GM21723 (cell line): ENCODE measurements at regions not wholly inside any gene's neighbourhood (a gene's known extent, or its start where the extent isn't known, plus 50 kb on each side); places are given as distances from the start of the nearest gene placed in this dataset.
"Not testable (repeated sequence)": the region's sequence is repeated elsewhere in the genome, so short reads cannot be mapped to it uniquely, and the experiment has no call there.

Experiments
- ATAC-seq: cut with Tn5 transposase; IDR thresholded peaks from one replicate; pipeline ENCODE4 v1.9.1; 2021; ENCODE audit warnings: mild to moderate bottlenecking, moderate library complexity; ENCODE audit not compliant: unreplicated experiment

DNA sequence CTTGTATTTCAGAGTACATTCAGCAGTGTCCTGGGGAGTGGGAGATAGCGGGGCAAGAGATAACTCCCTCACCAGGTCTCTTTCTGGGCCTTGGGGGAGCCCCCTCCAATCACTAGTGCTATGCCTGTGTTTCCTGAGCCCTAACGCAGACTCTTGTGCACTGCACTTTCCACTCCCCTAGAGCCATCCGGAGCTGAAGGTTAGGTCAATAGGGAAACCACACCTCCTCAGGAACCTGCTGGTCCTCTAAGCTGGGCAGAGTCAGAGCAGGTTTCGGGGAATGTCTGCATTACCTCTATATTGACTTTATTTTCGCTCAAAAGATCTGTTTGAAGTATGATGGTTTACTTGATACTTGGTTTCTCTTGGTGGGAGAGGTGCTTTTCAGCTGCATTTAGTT is 617.0 kb upstream of the ROBO1 start:
- ATAC-seq = no peak

DNA sequence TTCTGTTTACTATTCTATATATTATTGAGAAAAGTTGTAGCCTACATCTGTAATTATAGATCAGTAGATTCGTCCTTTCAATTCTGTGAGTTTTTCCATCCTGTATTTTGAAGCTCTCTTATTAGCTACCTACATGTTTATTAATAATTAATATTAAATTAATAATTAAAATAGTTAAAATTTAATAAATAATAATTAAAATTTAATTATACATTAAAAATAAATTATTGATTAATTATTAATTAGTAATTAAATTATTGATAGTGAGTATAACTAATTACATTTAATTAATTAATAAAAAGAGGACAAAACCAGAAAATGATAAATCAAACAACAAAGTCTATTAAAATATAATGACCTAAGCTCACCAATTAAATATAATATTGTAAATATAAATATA is 606.6 kb upstream of the ROBO1 start:
- ATAC-seq = no peak

DNA sequence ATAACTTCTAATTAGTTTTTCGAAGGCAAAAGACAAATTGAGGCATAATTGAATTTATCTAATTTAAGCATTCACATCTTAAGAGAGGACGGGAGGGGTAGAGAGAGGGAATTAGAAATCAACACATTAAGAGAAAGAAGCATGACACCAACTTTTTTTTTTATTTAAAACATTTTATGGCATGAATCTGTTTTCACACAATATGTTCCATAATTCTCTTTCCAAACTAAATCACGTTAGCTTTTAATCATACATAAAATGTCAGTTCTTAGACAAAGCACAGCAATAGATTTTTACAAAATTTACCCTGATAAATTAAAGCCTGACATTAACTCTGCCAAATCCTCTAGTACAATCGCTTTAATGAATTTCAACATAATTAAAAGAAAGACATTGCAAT is 600.8 kb upstream of the ROBO1 start:
- ATAC-seq = no peak

DNA sequence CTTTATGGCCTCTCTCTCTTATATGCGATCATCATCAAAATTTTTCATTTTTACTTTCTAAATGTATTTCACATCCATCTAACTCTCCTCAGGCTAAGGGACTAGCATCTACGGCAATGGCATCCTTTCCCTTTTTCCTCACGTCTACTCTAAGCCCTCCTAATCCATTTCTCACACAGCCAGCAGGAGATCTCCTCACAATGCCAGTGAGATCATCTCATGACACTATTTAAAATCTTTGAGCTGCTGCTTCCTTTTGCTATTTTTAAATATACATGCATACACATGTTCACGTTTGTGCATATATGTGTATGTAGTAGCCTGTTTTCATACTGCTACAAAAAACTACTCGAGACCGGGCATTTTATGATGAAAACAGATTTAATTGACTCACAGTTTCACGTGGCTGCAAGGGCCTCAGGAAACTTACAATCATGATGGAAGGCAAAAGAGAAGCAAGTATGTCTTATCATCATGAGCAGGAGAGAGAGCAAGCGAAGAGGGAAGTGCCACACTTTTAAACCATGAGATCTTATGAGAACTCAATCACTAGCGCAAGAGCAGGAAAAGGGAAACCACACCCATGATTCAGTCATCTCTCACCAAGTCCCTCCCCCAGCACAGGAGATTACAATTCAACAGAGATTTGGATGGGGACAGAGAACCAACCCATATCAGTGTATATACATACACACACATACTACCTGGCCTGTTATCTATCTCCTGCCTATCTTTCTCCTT is 599.2 kb upstream of the ROBO1 start:
- no peak for ATAC-seq

DNA sequence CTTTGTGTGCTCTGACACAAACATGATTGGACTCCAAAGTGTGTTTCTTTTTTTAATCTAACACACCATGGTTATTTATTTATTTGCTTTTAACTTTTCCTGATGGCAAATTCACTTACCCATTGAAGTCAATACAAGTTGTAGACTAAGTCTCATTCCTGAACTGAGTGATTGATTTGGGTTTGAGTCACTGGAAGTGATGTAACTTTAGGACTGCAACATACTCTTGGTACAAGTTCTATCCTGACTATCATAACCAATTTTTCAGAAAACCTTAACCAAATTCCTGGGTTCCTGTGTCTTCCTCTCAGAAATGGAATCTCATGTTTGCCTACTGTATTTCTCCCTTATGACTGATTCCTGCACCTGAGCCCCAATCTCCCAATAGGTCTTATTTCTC is 590.0 kb upstream of the ROBO1 start:
- no peak for ATAC-seq

DNA sequence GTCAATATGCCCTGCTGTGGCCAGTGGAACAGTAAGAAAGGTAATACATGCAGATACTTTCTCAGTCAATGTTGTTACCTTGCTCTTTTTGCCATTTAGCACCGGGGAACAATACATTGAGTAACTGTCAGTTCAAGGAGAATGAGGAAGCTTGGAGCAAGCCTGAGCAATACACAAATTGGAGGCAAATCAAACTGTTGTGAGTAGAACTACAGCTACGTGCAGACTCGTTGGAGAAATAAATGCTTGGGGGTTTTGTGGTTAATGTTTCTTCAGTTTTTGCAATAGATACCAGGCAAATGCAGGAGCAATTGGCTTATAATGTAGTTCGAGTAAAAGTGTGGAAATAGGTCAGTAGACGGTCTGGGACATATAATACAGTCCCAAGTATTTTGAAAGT is 587.3 kb upstream of the ROBO1 start:
- ATAC-seq = no peak

DNA sequence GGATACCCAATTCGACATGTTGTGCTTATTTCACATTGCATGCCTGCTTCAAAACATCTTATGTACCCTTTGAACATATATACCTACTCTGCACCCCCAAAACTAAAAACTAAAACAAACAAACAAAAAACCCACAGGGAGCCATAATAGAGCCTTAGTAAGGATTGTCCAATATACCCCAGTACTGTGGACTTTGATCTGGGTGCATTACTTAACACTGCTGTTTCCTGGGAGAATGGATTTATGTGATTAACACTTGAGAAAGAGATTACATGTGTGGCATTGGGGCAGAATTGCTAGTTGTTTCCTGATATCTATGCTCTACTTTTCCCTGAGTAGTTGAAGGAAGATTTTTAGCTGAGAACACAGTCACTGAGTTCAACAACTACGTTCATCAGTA is 583.4 kb upstream of the ROBO1 start:
- ATAC-seq = no peak

DNA sequence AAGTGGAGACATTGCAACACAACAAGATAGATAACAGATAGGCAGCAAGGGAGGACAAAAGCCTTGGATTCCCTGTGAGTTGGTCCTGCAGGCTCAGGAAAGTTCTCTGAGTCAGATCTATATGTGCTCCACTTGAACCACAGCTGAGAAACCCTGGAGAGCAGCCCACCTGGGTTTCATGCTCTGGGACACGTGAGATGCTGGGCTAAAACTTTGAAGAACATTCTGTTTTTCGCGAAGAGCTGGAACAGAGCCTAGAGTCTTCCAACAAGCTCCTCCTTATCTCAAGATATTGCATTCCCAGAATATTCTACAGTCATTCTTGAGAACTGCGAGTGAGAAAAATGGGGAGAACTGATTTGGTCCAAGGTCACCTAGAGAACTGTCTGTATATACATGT is 583.0 kb upstream of the ROBO1 start:
- no peak for ATAC-seq

DNA sequence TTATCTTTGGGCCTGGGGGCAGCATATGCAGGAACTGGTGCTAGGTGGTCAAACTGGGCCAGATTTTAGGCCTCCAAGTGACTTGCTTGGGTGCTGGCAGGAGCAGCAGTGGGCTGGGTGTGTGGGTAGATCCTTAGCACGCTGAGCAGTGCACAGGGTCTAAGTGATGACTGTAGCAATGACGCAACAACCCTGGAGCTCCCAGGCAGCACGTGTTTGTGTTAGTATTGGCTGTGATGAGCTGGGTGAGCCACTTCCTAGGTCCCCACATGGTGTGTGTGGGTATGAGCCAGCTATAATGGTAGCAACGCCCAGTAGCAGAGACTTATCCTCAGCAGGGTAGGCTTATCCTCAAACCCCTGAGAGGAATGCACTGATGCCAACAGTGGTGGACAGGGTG is 570.6 kb upstream of the ROBO1 start:
- no peak for ATAC-seq

DNA sequence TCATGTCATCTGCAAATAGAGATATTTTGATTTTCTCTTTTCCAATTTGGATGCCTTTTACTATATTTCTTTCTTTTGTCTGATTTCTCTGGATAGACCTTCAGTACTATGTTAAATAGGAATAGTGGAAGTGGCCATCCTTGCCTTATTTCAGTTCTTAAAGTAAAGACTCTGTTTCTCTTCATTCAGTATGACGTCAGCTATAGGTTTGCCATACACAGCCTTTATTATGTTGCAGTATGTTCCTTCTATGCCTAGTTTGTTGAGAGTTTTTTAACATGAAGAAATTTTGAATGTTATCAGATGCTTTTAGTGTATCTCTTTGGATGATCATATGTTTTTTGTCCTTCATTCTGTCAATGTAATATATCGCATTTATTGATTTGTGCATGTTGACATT is 566.7 kb upstream of the ROBO1 start:
- ATAC-seq = no peak

DNA sequence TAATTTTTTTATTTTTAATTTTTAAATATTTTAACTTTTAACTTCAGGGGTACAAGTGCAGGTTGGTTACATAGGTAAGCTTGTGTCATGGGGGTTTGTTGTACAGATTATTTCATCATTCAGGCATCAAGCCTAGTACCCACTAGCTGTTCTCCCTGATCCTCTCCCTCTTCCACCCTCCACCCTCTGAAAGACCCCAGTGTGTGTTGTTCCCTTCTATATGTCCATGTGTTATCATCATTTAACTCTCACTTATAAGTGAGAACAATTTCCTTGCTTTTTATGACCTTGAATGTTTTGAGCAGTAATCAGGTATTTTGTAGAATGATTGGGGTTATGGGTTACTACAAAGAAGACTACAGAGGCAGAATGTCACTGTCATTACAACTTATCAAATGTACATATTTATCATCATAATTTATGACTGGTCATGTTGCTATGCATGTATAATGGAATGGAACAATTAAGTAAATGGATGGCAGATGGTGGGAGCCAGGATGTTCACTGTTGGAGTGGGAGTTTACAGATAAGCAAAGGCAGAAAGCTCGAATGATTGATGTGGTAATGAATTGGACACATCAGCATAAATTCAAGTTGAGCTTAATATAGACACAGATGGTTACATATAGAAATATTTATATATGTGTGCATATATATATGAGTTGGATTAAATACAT is 563.8 kb upstream of the ROBO1 start:
- no peak for ATAC-seq

DNA sequence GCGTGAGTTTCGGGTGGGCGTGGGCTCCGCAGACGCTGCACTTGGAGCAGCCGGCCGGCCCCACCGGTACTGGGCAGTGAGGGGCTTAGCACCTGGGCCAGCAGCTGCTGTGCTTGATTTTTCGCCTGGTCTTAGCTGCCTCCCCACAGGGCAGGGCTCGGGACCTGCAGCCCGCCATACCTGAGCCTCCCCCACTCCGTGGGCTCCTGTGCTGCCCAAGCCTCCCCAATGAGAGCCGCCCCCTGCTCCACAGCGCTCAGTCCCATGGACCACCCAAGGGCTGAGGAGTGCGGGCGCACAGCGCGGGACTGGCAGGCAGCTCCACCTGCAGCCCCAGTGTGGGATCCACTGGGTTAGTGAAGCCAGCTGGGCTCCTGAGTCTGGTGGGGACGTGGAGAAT is 546.7 kb upstream of the ROBO1 start:
- ATAC-seq = not testable (repeated sequence)

DNA sequence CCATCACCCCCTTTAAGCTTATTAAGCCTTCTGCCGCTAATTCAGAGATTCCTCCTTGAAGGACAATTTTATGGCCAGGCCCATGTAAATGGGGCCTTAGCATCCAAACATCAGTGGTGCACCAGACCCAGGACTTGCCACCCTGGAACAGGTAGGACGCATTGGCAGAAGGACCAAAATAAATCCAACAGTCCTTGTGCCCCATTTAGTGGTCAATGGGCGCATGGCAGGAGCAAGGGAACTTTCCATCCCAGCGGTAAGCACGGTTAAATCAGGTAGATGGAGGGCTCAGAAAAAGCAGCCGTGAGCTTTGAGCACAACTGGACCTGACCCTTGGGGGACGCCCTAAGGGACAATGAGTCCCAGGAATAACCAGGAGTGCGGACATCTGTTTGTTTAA is 540.8 kb upstream of the ROBO1 start:
- ATAC-seq = no peak

DNA sequence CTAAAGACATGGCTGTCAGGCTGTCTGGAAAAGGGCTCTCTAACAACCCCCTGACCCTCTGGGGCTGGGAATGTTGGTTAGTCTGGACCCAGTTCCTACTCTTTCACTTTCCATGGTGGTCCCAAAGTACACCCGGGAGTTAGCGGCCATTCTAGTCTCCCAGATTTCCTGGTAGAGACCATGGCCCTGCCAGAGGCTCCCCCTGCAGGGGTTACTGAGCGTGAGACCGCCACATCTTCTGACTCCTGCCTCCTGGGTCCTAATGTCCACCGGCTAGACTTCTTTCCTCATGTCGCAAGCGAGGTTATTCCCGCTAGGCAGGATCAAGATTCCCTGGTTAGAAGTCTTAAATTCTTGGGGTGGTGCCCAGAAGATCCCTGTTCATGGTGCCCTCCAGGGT is 540.0 kb upstream of the ROBO1 start:
- no peak for ATAC-seq

DNA sequence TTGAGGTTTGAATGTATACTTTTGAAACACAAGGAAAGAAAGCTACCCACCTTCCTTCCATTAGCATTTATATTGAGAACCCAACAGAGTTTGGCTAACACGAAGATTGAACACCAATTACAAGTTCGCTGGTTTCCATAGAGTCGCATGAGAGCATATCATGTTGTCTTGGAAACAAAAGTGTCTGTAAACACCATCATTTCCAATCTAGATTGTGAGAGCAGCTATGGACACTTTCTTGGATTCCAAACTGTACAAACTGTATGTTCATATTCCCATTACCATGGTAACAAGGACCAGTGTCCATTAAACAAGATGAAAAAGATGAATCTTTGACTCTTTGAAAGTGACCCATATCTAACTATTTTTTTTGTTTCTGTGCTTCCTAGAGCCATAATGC is 529.9 kb upstream of the ROBO1 start:
- ATAC-seq = no peak

DNA sequence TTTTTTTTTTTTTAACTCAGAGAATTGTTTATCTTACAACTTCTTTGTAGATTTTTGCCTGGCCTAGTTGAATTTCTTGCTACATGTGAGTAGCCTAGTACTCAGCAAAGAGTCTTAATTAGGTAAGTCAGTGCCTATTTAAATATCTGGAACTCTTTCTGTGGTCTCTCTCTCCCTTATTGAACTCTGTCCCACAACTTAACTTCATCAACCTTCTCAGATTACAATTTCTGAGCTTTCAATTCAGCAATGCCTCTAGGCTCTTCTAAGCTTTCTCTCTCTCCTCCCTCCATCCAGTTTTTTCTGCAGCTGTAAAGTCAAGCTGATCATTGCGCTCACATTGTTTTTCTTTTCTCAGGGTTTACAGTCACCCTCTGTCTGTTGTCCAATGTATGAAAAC is 517.6 kb upstream of the ROBO1 start:
- no peak for ATAC-seq

DNA sequence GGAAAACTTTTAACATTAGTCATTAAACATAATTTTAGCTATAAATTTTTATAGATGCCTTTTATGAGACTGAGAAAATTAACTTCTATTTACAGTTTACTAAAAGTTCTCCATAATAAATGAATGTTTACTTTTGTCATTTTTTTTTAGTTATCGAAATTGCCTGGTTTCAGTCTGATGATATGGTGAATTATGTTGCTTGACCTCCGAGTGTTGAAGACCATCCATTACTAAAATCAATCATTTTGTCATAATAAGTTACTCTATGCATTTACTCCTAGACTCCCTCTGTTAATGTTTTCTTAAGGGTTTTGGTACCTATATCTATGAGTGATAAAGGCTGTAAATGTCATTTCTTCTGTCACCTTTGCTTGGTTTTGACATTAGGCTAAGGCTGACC is 516.0 kb upstream of the ROBO1 start:
- no peak for ATAC-seq

DNA sequence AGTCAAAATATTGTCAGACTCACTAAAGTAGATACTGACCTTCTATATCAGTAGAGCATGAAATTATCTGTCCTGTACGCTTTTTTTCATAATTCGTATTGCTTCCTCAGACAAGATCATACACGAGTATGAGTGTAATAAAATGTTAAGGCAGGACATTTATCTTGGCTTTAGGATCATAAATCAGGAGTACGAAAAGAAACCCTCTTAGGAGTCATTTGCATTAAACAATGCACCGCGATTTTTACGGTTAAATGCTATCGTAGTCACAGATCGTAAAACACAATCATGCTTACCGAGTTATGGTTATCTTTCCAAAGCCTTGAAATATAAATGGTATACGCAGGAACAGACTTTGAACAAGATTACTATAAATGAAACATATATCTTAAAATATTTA is 510.3 kb upstream of the ROBO1 start:
- ATAC-seq = no peak

DNA sequence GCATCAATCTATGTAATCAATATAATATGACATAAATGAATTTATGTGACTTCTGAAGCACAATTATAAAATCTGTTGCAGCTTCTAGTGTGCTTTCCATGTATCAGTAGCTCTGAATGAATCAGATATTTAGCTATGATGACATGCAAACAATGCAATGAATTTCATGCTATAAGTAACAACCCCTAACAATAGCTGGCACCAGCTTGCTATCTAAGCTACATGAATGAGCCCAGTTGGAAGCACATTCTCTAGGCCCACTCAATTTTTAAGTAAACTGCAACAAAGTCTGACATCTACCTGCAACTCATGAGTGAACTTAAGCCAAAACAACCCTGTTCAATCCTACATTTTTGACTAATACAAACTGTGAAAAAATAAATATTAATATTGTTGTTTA is 507.3 kb upstream of the ROBO1 start:
- ATAC-seq = no peak

DNA sequence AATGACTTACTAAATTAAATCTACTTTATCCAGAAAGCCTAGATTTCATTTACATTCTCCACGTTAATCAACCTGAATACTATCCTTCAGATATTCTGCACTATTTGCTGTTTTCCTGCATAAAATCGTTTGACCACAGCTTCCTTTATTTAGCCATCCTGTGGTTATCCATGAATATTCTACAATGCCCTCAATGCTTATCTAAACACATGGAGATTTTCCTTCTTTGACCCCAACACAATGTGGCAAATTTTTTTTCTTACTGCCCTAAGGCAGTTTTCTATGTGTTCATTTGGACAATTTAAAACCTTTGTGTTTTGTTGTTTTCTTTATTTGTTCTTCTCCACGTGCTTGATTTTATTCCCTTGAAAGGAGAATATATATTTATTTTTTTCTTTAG is 495.5 kb upstream of the ROBO1 start:
- no peak for ATAC-seq

DNA sequence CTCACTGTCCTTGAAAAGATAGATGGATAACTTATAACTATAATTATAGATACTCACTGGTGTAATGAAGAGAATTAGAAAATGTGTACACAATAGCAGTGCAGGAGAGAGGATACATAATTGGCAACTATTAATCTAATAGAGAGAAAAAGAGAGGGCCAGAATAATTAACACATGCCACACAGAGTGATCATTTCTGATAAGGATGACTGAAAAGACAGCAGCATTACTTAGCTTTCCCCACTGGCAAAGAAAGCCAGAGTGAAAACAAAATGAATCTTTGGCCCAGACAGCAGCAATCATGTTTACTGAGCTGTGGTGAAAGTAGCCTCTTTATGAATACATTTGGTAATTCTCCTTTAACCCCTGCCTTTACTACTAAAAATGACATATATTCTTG is 493.3 kb upstream of the ROBO1 start:
- no peak for ATAC-seq

DNA sequence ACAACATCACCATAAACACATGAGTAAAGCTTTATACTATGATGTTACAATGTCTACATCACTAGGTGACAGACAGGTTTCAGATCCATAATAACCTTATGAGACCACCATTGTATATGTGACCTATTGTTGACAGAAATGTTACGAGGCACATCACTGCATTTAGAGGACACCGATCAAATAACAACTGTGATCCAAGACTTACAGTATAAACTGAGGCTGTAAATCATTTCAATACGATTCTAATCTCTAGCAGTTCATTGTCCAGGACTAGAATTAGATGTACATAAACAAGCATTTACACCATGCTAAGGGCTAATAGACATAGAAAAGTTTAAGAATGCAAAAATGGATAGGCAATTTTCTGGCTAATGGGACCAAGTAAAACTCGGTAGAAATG is 491.9 kb upstream of the ROBO1 start:
- no peak for ATAC-seq

DNA sequence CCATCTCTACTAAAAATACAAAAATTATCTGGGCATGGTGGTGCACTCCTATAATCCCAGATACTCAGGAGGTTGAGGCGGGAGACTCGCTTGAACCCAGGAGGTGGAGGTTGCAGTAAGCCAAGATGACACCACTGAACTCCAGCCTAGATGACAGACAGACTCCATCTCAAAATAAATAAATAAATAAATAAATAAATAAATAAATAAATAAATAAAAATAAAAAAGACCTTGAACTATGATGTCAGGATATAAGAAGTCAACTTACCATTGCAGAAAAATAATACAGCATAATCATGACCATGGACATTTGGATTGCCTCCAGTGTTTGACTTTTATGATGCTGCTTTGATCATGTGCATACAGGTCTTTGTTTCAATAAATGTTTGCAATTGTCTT is 484.3 kb upstream of the ROBO1 start:
- ATAC-seq = no peak
